ENCODE measurements at regions not wholly inside any gene's neighbourhood (a gene's known extent, or its start where the extent isn't known, plus 50 kb on each side); places are given as distances from the start of the nearest gene placed in this dataset.

DNA sequence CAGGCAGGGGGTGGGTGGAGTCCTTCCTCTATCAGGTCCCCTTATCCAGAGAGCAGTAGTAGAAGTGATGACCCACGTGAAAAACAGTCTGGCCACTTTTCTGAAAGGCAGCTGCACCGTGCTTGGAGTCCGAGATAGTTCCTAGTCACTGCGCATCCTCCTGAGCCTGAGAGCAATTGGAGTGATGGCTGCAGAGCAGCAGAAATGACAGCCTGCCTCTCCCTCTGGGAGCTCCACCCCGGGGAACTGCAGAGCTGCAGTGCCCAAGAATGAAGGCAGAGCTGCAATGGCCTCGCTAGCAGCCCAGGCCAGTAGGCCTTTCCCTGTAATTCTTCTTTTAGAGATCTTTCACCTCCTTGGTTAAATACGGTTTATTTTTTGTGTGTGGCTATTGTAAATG lies 82.6 kb downstream of the CETN3 start:
- TF ChIP-seq, protein P1, sequence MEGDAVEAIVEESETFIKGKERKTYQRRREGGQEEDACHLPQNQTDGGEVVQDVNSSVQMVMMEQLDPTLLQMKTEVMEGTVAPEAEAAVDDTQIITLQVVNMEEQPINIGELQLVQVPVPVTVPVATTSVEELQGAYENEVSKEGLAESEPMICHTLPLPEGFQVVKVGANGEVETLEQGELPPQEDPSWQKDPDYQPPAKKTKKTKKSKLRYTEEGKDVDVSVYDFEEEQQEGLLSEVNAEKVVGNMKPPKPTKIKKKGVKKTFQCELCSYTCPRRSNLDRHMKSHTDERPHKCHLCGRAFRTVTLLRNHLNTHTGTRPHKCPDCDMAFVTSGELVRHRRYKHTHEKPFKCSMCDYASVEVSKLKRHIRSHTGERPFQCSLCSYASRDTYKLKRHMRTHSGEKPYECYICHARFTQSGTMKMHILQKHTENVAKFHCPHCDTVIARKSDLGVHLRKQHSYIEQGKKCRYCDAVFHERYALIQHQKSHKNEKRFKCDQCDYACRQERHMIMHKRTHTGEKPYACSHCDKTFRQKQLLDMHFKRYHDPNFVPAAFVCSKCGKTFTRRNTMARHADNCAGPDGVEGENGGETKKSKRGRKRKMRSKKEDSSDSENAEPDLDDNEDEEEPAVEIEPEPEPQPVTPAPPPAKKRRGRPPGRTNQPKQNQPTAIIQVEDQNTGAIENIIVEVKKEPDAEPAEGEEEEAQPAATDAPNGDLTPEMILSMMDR (IDR thresholded peaks at IDR 0.05) = no peak
- TF ChIP-seq POLR2AphosphoS5 (IDR thresholded peaks at IDR 0.05) (no peak), POLR2A (IDR thresholded peaks at IDR 0.05) (no peak), EP300 (IDR thresholded peaks at IDR 0.05) (no peak)
